Jurkat, Clone E6-1 (cell line): ENCODE measurements at regions not wholly inside any gene's neighbourhood (a gene's known extent, or its start where the extent isn't known, plus 50 kb on each side); places are given as distances from the start of the nearest gene placed in this dataset.

Experiments
- DNase-seq: peaks from one replicate; pipeline ENCODE4 v3.0.0-alpha.2; 2011; ENCODE audit warnings: low read depth, low spot score
- H3K4me3 ChIP-seq: 2 replicates; pipeline ENCODE4 v1.5.1; 2011; ENCODE audit warnings: mild to moderate bottlenecking, low read length, control low read depth, moderate library complexity

GRCh38 chr17:74147966-74148365 lies 55.5 kb upstream of the RPL38 start:
- no peak overlapping the region for H3K4me3 ChIP-seq
- no peak for DNase-seq

DNA sequence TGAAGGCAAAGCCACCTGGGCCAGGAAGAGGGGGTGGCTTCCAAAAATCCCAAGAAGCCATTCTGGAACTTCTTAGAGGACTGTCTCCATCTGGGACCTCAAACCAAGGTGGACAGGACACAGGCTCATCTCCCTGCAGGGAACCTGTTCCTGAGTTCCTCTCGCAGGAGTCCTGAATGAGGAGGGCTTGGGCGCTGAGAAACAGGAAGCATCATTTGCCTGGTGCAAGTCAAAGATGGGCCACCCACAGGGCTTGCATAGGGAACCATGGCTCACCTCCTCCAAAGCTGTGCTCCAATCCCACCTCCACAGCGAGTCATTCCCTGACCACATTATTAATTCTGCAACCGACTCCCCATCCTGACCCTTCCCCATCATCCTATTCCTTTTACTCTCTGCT lies 55.0 kb upstream of the RPL38 start:
- no peak for DNase-seq
- H3K4me3 ChIP-seq, result no peak overlapping the region

DNA sequence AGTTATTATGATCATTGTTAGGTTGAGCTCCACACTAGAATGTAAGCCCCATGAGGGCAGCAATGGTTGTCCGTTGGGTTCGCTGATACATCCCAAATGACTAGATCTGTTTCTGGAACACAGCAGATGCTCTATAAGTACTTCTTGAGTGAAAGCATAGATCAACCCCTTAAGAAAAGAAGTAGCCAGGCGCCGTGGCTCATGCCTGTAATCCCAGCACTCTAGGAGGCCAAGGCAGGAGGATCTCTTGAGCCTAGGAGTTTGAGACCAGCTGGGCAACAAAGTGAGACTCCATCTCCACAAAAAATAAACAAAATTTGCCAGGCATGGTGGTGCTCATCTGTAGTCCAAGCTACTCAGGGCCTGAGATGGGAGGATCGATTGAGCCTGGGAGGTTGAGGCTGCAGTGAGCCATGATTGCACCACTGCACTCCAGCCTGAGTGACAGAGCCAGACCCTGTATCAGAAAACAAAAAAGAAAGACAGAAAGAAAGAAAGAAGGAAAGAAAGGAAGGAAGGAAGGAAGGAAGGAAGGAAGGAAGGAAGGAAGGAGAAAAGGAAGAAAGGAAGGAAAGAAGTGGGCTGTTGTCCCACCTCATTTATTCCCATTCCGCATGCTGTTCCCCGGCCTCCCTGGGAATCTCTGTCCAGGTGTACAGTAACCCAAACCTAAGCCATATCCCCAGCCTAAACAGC lies 54.4 kb upstream of the RPL38 start:
- no peak for DNase-seq
- no peak overlapping the region for H3K4me3 ChIP-seq

DNA sequence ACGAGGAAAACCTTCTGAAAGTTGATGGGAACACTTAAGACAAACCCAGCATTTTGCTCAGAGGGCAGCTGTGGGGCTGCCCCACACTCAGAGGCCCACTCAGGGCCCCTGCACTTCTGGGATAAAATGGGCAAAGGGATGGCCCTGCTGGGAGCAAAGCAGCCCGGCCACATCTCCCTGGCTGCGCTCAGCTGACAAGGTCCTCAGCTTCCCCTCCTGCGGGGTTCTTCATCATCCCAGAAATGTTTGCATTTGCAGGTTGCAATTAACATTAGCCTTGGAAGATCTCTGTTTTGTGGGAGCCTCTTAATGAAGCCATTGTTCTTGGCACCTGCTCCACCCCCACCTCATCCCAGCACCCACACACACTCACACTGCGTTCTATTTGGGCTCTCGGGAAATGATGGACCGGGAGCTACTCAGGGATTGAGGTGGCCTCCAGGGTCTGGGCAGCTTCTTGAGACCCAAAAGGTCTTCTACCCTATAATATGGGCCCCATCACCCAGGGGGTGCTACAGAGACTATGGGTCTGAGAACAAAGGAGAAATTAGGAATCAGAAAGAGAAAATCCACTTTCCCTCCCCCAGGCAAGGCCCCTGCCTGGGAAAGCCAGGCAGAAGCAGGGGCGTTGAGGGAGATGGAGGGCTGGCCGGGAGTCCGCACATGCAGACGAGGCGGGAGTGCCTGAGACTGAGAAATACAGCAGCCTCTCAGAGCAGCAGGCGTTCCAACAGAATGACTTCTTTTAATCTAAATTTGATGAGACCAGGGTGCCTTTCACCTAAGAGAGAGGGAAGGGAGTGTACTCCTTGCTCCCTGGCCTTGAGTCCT lies 53.7 kb upstream of the RPL38 start:
- DNase-seq, result no peak
- no peak overlapping the region for H3K4me3 ChIP-seq

GRCh38 chr17:74150428-74151025 lies 53.0 kb upstream of the RPL38 start:
- DNase-seq, result no peak
- H3K4me3 ChIP-seq, result no peak overlapping the region

DNA sequence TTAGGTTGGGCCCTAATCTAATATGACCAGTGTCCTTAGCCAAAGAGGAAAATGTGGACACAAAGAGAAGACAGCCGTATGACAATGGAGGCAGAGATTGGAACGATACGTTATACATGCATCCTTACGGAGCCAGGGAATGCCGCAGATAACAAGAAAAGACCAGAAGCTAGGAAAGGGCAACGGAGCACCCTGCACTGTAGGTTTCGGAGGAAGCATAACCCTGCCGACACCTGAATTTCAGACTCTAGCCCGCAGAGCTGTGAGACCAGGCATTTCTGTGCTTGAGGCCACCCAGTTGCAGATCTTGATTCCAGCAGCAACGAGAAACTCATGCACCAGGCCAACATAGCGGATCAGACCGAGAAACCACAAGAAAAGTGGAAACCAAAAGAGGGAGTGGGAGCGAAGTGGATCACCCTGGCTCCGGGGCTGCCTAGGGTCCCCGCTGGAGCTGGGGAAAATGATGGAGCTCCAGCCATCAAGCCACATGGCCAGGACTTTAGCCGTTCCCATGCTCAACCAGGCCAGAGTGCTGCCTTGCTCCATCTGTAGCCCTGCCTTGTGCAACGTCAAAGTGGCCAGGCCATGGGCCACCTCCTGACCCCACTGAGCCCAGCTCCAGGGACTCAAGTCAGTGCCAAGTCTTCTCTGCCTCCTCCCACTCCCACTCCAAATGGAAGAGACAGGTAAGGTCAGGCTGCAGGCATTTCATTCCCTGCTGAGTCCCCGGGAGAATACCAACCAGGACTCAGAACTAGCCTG lies 51.7 kb upstream of the RPL38 start:
- H3K4me3 ChIP-seq, result no peak overlapping the region
- DNase-seq, result no peak

DNA sequence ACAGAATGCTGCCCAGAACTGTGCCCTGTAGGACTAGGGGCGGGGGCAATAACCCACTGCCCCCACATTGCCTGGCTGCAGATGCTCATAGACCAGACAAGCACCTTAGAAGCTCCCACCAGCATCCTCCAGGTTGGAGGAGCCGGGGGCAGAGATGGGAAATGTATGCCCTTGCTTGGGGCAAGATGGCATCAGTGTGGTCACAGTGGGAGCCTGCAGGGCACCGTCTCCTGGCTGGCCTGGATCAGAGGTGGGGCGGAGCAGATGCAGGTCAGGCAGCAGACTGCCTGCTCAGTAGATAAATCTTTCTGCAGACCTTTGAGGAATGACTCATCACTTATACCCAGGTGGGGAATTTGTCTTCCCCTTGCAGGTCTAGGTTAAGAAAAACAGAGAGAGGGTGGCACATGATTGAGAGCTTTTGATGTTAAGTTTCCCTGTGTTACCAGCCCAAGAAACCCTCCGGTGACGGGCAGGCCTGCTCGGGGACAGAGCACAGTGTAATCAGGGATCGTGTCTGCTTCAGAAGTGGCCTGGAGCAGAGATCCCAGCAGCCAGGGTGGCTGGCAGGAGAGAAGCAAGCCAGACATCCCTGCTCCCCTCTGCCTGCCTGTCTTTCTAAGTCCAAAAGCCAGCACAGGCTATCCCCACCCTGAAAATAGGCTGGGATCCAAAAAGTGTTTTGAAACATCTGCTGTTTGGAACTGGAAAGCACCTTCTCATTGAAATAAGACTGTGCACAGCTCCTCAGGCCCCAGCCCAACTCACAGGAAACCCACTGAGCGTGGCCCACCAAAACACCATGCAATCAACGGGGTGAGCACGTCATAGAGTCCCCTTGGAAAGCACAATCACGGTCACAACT lies 50.7 kb upstream of the RPL38 start:
- DNase-seq, result no peak
- no peak overlapping the region for H3K4me3 ChIP-seq

GRCh38 chr17:74153456-74153810 lies 50.0 kb upstream of the RPL38 start:
- no peak for DNase-seq

More at GRCh38 chr17:74153456-74153810, 50.0 kb upstream of the RPL38 start:
- H3K4me3 ChIP-seq, result no peak overlapping the region
